ENCODE measurements at regions not wholly inside any gene's neighbourhood (a gene's known extent, or its start where the extent isn't known, plus 50 kb on each side); places are given as distances from the start of the nearest gene placed in this dataset.
"Not testable (repeated sequence)": the region's sequence is repeated elsewhere in the genome, so short reads cannot be mapped to it uniquely, and the experiment has no call there.

GRCh38 chr18:79604205-79604912 lies 75.2 kb upstream of the CTDP1 start:
- no peak overlapping the region for H3K4me3 Mint-ChIP-seq (ENCODE audit: unreplicated experiment)
- H3K27me3 Mint-ChIP-seq (ENCODE audit: unreplicated experiment) = peaks cover 28% of the 10 kb centered on the region
- H3K9me3 Mint-ChIP-seq (ENCODE audit: unreplicated experiment) = no peaks in the 10 kb centered on the region
- no peak overlapping the region for H3K27ac Mint-ChIP-seq (ENCODE audit: unreplicated experiment)
- H3K4me1 Mint-ChIP-seq (ENCODE audit: unreplicated experiment) = peaks cover 42% of the 10 kb centered on the region
- TF ChIP-seq, protein P1, sequence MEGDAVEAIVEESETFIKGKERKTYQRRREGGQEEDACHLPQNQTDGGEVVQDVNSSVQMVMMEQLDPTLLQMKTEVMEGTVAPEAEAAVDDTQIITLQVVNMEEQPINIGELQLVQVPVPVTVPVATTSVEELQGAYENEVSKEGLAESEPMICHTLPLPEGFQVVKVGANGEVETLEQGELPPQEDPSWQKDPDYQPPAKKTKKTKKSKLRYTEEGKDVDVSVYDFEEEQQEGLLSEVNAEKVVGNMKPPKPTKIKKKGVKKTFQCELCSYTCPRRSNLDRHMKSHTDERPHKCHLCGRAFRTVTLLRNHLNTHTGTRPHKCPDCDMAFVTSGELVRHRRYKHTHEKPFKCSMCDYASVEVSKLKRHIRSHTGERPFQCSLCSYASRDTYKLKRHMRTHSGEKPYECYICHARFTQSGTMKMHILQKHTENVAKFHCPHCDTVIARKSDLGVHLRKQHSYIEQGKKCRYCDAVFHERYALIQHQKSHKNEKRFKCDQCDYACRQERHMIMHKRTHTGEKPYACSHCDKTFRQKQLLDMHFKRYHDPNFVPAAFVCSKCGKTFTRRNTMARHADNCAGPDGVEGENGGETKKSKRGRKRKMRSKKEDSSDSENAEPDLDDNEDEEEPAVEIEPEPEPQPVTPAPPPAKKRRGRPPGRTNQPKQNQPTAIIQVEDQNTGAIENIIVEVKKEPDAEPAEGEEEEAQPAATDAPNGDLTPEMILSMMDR (IDR thresholded peaks at IDR 0.05; ENCODE audit: unreplicated experiment) = no peak
- no peak for DNase-seq (ENCODE audit: low spot score)
- H3K36me3 Mint-ChIP-seq (ENCODE audit: low read depth, unreplicated experiment) = peaks cover 14% of the 10 kb centered on the region

- H3K27me3 Mint-ChIP-seq (ENCODE audit: unreplicated experiment) = peaks cover 25% of the 10 kb centered on the region
- H3K9me3 Mint-ChIP-seq (ENCODE audit: unreplicated experiment) = no peaks in the 10 kb centered on the region
- no peak overlapping the region for H3K27ac Mint-ChIP-seq (ENCODE audit: unreplicated experiment)
- TF ChIP-seq, protein P1 (IDR thresholded peaks at IDR 0.05; ENCODE audit: unreplicated experiment) = no peak
- no peak overlapping the region for H3K4me3 Mint-ChIP-seq (ENCODE audit: unreplicated experiment)
- DNase-seq (ENCODE audit: low spot score) = no peak
- peaks cover 36% of the 10 kb centered on the region for H3K4me1 Mint-ChIP-seq (ENCODE audit: unreplicated experiment)
- peaks cover 14% of the 10 kb centered on the region for H3K36me3 Mint-ChIP-seq (ENCODE audit: low read depth, unreplicated experiment)
Observed at GRCh38 chr18:79604913-79605880, 74.4 kb upstream of the CTDP1 start.

- not testable (repeated sequence) for DNase-seq (ENCODE audit: low spot score); H3K9me3 Mint-ChIP-seq (ENCODE audit: unreplicated experiment); H3K4me3 Mint-ChIP-seq (ENCODE audit: unreplicated experiment)
- peaks cover 30% of the 10 kb centered on the region for H3K4me1 Mint-ChIP-seq (ENCODE audit: unreplicated experiment)
- peak overlapping the region; percentile 42 for H3K27ac Mint-ChIP-seq (ENCODE audit: unreplicated experiment)
- peaks cover 14% of the 10 kb centered on the region for H3K36me3 Mint-ChIP-seq (ENCODE audit: low read depth, unreplicated experiment)
- H3K27me3 Mint-ChIP-seq (ENCODE audit: unreplicated experiment) = peaks cover 25% of the 10 kb centered on the region
Observed at GRCh38 chr18:79606071-79606470, 73.5 kb upstream of the CTDP1 start.

DNA sequence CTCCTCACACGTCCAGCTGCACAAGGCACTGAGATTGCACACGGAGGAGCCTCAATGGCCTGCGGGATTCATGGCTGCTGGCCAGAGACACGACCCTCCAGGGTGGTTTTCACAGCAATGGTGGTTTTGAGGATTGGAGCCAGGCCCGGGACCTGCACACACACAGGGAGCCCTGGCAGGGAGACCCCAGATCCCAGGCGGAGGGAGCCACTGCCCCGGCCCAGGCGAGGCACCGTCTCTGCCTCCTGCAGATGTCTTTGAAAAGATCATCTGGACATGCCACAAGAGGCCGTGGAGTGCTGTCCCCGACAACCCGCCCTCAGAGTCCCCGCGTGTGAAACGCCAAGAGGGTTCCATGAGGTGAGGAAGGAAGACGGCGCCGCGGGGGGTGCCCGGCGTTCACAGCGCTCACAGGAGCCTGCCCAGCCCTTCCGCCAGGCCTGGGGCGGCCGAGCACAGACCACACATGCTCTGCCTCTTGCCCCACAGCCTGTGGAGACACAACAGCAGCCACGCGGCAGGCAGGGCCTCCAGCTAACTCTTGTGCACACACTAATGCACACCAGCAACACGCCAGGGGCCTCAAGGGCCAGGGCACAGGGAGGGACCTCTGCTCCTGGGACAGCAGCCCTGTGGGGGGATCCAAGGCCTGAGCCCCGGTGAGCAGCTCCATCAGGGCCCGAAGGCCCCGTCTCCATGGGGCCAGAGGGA lies 72.8 kb upstream of the CTDP1 start:
- H3K4me1 Mint-ChIP-seq (ENCODE audit: unreplicated experiment) = peaks cover 26% of the 10 kb centered on the region
- TF ChIP-seq, protein P1 (IDR thresholded peaks at IDR 0.05; ENCODE audit: unreplicated experiment) = no peak

DNA sequence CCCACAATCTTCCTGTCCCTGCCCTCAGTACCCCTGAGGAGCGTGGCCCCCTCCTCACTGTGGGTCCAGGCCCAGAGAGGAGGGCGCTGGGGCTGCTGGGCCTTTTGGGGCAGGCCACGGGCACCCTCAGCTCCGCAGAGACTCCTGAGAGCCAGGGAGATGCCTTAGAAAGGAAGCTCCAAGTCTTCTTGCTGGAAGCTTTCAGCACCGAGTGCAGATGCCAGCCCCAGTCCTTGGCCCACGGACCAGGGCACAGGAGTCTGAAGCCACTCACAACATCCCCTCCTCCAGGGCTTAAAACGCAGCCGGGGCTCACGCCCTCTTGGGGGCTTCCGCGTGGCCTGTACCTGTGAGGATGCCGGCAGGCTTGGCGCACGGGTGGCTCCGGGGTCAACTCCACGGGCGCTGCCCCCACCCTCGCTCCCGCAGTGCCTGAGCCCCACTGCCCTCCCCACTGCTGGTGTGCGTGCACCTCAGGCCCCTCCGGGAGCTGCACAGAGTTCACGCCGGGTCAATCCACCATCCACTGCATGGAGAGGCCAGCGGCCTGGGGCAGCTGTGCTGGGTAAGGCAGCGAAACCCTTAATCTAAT lies 72.1 kb upstream of the CTDP1 start:
- H3K4me1 Mint-ChIP-seq (ENCODE audit: unreplicated experiment) = peaks cover 22% of the 10 kb centered on the region
- TF ChIP-seq, protein P1 (IDR thresholded peaks at IDR 0.05; ENCODE audit: unreplicated experiment) = no peak
- H3K27ac Mint-ChIP-seq (ENCODE audit: unreplicated experiment) = no peak overlapping the region
- no peaks in the 10 kb centered on the region for H3K9me3 Mint-ChIP-seq (ENCODE audit: unreplicated experiment)
- H3K4me3 Mint-ChIP-seq (ENCODE audit: unreplicated experiment) = no peak overlapping the region
- H3K27me3 Mint-ChIP-seq (ENCODE audit: unreplicated experiment) = peaks cover 21% of the 10 kb centered on the region
- no peak for DNase-seq (ENCODE audit: low spot score)
- H3K36me3 Mint-ChIP-seq (ENCODE audit: low read depth, unreplicated experiment) = peaks cover 10% of the 10 kb centered on the region

More for the DNA sequence above, 72.8 kb upstream of the CTDP1 start:
- Mint-ChIP-seq H3K27me3 (ENCODE audit: unreplicated experiment) (peaks cover 23% of the 10 kb centered on the region), H3K4me3 (ENCODE audit: unreplicated experiment) (no peak overlapping the region), H3K9me3 (ENCODE audit: unreplicated experiment) (no peaks in the 10 kb centered on the region), H3K27ac (ENCODE audit: unreplicated experiment) (no peak overlapping the region), H3K36me3 (ENCODE audit: low read depth, unreplicated experiment) (peaks cover 10% of the 10 kb centered on the region)
- DNase-seq (ENCODE audit: low spot score) = no peak

Data from endothelial cell (in vitro differentiated cells).